ENCODE measurements at regions not wholly inside any gene's neighbourhood (a gene's known extent, or its start where the extent isn't known, plus 50 kb on each side); places are given as distances from the start of the nearest gene placed in this dataset.

DNA sequence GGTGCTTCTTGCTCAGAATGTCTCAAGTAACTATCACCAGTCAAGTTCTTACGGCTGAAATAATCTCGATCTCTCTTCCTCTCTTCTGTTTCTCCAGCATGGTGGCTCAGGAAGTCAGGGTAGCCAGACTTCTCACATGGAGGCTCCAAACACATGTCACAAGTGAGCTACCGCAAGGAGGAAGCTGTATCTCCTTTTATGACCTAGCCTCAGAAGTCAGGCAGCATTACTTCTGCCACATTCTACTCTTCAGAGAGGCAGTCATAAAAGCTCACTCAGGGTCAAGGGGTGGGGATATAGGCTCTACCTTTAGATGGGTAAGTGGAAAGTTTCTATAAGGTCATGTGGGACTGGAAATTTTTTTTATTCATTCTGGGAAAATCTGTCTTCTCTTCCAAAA, 86.6 kb upstream of the NEO1 start:
- no peak for DNase-seq (ENCODE audit: low spot score)

DNA sequence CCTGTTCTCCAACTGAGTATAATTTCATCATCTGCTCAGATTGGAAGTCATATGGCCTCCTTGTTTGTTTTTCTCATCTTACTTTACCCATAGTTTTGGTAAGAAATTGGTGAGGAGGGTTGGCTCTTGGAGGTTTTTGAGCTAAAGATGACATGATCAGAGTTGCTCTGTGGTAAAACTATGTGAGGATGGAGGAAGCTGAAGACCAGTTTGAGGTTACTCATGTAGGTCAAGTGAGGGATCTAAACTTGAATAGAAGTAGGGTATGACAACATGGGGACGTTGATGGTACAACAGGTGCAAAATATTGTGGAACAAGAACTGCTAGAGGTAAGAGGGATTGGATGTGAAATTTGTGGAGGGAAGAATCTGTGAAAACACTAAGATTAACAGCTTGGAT, 87.7 kb upstream of the NEO1 start:
- DNase-seq (ENCODE audit: low spot score), result no peak

DNA sequence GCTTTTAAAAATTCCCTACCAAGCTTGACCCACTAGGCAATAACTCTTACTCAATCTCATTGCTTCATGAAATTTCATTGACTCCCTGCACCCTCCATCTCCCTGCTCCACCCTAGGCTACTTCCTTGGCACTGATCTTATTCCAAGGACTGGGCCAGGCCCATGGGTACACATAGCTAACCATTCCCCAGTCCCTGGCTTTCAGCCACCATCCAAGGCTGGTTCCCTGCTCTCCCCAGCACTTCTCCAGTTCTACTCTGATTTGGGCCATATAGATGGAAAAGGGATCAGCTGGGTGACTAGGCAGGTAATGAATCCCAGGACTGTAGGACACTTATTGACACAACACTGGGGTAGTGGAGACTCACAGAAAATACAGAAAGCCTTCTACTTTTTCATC, 88.1 kb upstream of the NEO1 start:
- DNase-seq (ENCODE audit: low spot score), result no peak

DNA sequence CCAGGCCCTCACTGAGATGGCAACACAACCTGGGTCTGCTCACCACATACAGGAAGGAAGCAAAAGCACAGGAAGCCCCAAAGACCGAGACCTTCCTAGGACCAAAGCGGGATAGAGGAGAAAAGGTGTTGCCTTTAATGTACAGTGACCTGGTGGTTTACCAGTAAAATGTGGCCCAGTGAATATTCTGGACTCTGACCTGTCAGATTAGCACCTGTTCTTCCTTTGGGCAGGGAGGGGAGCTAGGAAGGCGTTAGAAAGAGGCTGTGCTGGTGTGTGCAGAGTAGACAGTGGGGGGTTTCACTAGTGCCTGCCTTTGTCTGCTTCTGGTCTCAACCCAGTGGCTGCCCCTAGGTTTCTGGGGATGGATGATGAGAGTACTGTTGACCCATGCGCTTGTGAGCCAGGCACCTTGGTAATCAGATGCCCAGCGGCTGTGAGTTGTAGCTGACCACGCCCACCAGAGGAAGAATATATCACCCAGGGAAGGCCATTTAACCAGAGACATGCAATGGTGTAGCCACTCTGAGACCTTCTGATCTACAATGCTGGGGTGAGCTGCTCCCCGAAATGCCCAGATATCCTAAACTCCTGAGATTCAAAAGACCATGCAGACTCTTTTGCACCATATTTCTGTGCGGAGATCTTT, 90.1 kb upstream of the NEO1 start:
- DNase-seq (ENCODE audit: low spot score), result no peak

DNA sequence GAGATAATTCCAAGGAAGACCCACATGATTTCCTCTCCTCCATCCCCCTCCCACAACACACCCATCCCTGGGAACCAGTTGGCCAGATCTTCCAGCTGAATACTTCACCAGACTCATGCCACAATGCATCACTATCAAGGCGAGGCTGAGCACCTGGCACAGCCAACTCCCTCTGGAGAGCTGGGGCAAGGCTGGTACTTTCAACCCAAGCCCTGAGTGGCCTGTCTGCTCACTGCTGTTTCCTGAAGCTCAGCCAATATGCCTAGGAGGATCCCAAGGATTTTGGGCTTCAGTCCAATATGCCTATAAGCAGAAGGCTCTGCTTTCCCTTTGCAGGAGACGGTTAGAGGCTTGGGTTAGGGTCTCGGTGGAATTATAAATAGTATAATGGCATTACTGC, 90.9 kb upstream of the NEO1 start:
- DNase-seq (ENCODE audit: low spot score), result no peak

DNA sequence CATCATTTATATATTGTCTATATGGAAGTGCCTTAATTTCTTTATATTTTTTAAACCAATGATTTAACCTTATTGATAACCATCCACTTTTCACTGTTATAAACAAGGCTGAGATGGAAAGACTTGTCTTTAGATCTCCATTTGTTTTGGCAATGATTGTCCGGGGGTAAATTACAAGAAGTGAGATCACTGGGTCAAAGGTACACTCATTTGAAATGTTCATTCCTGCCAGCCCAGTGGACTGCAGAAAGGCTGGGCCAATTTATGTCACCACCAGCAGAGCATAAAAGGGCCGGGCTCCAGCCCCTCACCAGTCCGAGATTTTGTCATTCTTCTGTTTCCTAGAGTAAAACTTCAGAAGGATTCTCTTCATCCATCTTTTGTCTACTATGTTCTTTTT, 93.6 kb upstream of the NEO1 start:
- no peak for DNase-seq (ENCODE audit: low spot score)

DNA sequence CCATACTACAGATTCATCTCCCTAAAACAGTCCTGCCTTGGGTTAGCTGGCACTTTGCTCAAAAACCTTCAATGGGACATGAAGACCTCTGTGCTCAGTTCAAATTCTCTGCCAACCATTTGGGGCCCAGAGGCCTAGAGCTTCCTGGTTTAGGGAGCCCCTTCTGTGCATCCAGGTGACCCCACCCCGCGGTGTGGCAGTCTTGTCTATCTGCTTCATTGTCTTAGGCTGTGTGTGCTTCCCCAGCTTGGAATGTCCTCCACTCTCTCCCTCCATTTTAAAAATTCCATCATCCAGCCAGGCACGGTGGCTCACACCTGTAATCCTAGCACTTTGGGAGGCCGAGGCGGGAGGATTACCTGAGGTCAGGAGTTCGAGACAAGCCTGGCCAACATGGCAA, 99.0 kb upstream of the NEO1 start:
- DNase-seq (ENCODE audit: low spot score), result no peak

DNA sequence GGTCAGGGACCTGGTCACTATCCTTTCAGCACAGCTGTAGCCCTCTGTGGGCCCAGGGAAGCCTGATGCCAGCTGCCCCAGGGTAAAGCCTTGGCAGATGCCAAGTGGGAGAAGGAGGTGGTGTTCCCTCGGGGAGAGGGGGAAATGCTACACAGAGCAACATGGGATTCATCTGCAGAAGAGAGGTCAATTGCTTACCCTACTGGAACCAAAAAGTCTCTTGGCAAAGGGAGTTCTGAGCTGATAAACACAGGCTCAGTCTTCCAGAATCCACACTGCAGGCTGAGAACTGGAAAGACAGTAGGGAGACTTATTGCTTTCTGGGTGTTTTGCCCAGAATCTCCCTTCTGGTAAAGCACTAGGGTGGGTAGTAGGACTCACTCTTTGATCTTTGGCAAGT, 100.1 kb upstream of the NEO1 start:
- DNase-seq (ENCODE audit: low spot score), result no peak

DNA sequence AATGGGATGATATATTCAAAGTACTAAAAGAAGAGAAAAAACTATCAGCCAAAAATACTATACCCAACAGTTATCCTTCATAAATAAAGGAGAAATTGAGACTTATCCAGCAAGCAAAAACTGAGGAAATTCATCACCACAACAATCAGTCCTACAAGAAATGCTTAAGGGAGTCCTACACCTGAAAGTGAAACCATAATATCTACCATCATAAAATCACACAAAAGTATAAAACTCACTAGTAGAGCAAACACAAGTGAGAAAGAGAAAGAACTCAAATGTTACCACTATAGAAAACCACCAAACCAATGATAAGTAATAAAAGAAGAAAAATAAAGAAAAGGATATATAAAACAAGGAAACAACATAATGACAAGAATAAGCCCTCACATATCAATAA, 103.6 kb upstream of the NEO1 start:
- no peak for DNase-seq (ENCODE audit: low spot score)

DNA sequence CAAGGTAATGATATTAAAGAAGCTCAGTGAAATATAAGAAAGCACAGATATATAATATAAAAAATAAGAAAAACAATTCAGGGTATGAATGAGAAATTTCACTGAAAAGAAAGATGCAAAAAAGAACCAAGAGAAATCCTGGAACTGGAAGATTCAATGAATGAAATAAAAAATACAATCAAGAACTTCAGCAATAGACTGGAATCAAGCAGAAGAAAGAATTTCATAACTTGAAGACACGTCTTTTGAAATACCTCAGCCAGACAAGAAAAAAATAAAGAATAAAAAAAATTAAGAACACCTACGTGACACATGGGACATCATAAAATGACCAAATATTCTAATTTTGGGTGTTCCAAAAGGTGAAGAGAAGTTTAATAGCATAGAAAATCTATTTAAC, 104.6 kb upstream of the NEO1 start:
- DNase-seq (ENCODE audit: low spot score), result no peak

DNA sequence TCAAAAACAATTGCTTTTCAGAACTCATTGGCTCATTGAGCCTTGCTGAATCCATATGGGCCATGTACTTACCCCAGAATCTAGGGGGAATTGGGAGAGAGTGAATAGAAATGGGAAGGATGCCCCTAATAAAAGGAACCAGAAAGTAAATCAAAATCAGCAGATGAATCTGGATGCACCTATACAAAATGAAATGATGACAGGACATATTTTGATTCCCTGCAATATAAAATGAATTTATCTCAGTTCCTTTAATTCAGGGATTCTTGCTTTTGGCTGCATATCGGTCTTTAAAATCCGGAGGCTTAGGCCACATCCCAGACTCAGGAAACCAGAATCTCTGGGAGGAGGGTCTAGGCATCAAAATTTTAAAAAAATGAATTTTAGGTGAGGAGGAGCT, 107.7 kb upstream of the NEO1 start:
- DNase-seq (ENCODE audit: low spot score), result no peak

DNA sequence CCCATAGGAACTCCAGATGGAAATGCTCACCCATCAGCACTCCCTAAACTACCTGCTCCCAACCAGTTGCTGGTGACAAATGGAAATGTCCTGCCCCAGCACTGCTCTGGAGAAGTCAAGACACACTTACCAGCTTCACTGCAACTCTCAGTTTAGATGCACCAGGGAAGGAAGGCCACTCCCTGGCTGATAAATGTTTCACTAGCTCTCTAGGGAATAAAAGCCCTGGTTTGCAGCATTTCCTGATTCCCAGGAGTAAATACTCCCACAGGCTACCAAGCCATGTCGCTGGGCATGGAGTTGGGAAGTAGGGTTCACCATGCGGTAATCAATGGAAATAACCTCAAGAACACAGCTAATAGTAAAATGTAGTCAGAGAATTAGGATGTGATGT, 112.0 kb upstream of the NEO1 start:
- DNase-seq (ENCODE audit: low spot score), result no peak

DNA sequence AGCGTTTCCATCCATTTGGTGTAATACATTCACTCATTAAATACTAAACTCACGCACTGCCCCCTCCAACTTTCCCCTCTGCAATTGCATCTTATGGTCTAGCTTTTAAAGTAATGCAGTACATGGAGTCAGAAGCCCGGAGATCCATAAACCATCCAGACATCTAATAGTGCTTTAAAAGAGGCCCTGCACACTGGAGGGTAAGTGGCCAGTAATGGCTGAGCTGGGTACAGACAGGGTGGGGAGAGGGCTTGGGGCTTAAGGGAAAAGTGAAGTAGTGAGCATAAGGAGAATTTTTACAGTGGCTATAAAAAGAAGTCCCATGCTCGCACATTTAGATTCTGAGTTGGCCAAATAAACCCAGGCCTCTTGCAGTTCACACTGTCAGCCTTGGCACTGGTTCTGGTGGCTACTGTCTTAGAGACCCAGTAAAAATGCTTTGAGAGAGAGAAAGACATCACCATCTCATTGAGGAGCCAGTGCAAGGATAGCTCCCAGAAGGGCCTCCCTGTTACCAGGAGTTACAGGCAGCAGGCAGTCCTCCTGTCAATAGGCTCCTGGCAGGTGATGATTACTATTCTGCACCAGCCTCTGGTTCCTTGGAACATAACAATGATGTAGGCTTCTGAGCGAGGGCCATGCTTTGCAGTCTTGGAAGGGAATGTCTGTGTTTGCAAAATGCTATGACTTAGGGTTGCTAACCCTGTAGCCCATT, 112.6 kb upstream of the NEO1 start:
- DNase-seq (ENCODE audit: low spot score), result peak; percentile 50

DNA sequence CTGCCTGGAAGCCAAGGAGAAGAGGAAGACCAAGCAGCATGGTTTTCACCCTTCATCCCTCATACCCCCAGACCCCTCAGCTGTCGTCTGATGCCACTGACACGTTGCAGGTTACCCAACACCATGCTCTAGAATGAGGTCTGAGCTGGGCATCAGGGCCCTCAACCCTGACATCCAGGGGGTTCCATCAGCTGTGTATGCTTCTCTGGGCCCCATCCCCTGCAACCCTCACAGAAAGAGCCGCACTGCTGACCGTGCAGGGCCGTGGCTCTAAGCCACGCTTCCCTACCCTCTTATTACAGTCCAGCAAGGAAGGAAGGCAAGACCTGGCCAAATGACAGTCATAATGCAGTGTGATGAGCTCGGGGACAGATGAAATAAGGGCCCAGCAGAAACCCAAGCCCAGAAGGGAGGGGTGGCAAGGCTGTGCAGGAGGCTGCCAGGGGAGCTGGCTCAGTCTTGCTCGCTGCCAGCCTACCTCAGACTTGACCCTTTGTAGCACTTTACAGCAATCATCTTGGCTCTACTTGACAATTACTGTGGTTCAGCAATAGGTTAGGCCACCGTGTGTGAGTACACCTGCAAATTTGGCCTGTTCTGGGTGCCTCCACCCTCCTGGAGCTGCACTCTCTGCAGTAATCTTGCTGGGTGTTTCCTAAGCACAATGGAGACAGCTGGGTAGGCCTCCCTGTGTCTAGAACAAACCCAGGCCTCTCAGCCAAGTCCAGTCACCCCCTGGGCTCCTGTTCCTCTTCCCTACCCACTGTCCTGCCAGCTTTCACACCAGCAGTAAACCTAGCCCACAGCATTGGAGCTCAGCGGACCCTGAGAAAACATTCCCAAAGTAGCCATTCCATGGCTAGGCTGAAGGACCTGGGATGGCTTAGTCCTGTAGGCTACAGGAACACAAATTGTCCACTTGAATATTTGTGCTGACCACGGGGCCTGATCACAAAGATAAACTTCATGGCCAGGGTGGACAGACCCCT, 115.3 kb upstream of the NEO1 start:
- DNase-seq (ENCODE audit: low spot score), result no peak

DNA sequence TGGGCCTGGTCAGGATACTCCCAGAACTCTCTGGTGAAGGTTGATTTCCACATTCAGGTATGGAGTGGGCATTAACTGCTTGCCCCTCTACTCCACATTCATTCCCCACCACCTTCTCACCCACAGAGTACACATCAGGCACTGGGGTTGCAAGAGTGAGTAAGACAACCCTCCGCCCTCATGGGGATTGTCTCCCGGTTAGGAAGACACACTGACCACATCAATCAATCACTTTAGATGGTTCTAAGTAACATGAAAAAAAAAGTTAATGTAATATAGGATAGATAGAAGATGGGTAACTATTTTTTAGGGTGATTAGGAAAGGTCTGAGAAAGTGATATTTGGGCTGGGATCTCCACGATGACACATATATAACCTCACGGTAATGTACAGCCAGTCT, 116.0 kb upstream of the NEO1 start:
- DNase-seq (ENCODE audit: low spot score), result no peak

DNA sequence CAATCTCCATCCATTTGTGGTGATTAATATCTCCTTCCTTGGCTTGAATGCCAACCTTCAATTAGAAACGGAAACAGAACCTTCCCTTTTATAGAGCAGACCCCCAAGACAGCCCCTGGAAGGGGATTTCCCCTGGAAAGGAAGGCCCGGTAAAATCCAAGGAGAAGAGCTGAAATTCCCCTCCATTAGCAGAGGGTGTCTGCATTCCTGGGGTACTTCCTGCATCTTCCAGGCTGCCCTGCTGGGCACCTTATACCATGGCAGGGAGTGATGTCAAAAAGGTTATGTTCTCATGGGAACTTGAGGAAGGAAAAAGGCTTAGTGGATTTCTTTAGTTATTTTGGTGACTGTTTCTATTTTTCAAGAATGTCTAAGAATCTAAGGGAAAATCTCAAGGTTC, 116.7 kb upstream of the NEO1 start:
- no peak for DNase-seq (ENCODE audit: low spot score)

DNA sequence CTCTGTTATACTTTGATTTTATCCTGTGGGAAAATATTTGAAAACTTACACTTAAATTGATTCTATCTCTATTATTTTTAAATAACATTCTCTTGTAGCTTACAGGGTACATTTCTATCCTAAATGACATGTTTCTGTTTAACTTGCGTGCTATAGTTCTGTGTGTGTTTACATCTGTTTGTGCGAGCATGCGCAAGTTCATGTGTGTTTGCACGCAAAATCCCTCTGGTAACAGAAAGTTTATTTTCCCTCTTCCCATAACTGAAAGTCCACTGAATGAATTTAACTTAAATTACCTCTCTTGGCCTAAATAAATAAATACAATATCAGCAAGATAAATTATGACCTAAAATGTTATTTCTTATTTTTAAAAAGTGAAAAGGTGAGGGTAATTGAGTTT, 117.3 kb upstream of the NEO1 start:
- DNase-seq (ENCODE audit: low spot score), result no peak

DNA sequence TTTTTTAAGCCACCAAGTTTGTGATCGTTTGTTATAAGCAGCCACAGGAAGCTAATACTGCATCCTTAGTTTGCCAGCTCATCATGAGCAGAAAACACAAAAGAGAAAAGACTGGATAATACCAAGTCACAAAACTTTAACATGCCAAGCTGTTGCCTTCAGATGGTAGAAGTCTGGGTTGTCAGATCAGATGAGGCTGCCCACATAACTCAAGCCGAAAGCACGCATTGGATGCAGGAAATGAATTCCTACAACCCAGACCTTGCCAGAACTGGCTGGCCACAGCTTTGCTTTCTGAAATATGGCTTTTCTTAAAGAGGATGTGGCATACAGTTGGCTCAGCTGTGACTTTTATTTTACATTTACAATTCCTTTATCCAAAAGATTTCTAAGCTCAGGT, 118.3 kb upstream of the NEO1 start:
- no peak for DNase-seq (ENCODE audit: low spot score)

DNA sequence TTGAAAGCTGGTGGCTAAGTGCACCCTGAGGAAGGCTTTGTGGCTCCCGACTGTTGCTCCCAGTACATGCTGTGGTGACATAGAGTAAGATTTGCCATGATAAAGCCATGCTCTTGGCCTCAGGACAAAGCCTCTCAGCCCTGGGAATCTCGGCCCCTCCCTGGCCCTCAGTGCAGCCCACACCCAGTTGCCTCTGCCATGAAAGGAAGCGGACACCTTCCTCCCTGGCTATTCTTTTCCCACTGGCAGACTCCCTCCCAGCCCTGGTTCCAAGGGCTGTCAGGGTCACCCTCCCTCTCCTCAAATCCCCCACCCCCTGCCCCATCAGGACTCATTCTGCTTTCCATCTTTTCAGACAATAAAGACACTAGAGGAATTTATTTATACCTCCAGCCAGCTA, 119.8 kb upstream of the NEO1 start:
- no peak for DNase-seq (ENCODE audit: low spot score)

DNA sequence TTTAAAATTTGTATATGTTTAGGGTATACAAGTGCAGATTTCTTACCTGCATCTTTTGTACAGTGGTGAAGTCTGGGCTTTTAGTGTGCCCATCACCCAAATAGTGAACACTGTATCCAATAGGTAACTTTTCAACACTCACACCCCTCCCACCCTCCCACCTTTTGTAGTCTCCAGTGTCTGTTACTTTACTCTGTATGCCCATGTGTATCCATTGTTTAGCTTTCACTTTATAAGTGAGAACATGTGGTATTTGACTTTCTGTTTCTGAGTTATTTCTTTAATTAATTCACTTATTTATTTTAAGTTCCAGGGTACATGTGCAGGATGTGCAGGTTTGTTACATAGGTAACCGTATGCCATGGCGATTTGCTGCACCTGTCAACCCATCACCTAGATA, 124.8 kb upstream of the NEO1 start:
- DNase-seq (ENCODE audit: low spot score), result no peak

DNA sequence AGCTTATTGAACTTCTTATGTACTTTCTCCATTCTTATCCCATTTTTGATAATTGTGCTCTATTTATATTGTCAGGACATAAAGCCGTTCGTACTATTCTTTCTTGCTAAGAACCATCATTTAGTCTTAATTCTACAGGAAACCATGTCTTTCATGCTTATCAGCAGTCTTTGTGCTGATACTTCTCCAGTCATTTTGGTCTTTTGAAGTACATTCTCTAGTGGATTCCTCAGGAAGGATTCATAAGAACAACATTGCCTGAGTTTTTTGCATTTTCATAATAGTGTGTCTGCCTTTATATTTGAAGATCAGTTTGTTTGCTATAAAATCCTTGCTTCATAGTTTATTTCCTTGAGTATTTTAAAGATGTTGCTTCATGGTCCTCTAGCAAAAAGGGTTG, 126.6 kb upstream of the NEO1 start:
- DNase-seq (ENCODE audit: low spot score), result no peak

DNA sequence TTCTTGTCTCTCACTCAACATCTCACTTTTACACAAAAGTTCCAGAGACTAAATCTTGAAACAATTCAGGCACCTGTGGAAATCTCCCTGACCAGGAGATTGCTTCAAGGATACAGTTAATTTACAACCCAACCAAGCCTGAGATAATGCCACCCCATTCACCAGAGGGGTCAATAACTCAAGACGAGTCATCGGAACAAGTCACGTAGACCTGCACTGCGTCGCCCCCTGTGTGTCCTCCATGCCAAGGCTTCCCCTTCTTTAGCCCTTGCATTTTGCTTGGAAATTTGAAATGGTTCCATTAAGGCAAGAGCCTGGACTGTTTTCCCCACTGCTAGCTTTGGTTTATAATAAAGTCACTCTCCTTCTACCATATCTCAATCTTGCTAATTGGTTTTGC, 129.0 kb upstream of the NEO1 start:
- no peak for DNase-seq (ENCODE audit: low spot score)

DNA sequence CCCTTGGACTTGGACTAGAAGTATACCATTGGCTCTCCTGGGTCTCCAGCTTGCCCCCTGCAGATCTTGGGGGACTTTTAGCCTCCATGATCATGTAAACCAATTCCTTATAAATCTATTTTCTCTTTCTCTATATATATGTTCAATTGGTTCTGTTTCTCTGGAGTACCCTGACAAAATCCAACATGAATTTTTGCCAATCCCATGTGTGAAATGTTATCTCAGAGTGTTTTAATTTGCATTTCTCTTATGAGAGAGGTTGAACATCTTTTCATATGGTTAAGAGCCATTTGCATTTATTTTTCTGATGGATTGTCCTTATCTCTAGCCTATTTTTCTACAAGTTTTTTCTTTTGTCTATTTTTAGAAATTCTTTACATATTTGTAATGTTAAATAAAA, 131.7 kb upstream of the NEO1 start:
- DNase-seq (ENCODE audit: low spot score), result no peak
